Neural crest cell (in vitro differentiated cells): ENCODE measurements at regions not wholly inside any gene's neighbourhood (a gene's known extent, or its start where the extent isn't known, plus 50 kb on each side); places are given as distances from the start of the nearest gene placed in this dataset.

ENCODE experiments used
- DNase-seq: peaks from one replicate; pipeline ENCODE4 v3.0.0; 2021; ENCODE audit warnings: low read depth, mixed read lengths, low spot score
- H3K27ac Mint-ChIP-seq: one replicate; pipeline ENCODE4 v1.8.0; 2021; ENCODE audit warnings: mild to moderate bottlenecking, mixed read lengths; ENCODE audit not compliant: unreplicated experiment
- H3K27me3 Mint-ChIP-seq: 2 replicates; pipeline ENCODE4 v1.8.0; 2021; ENCODE audit warnings: low read depth, mild to moderate bottlenecking, mixed read lengths
- H3K36me3 Mint-ChIP-seq: 2 replicates; pipeline ENCODE4 v1.8.0; 2021; ENCODE audit warnings: low read depth, mild to moderate bottlenecking, mixed read lengths
- H3K4me1 Mint-ChIP-seq: 2 replicates; pipeline ENCODE4 v1.8.0; 2021; ENCODE audit warnings: mixed read lengths
- H3K4me3 Mint-ChIP-seq: one replicate; pipeline ENCODE4 v1.8.0; 2021; ENCODE audit warnings: mild to moderate bottlenecking, mixed read lengths
- H3K9me3 Mint-ChIP-seq: 2 replicates; pipeline ENCODE4 v1.8.0; 2021; ENCODE audit warnings: mixed read lengths
- CTCF ChIP-seq: fragments of 200-600 bp; sonication (generic); conservative IDR thresholded peaks from 2 replicates; pipeline ENCODE4 v1.5.0; 2021; ENCODE audit warnings: antibody characterized with exemption, mild to moderate bottlenecking

DNA sequence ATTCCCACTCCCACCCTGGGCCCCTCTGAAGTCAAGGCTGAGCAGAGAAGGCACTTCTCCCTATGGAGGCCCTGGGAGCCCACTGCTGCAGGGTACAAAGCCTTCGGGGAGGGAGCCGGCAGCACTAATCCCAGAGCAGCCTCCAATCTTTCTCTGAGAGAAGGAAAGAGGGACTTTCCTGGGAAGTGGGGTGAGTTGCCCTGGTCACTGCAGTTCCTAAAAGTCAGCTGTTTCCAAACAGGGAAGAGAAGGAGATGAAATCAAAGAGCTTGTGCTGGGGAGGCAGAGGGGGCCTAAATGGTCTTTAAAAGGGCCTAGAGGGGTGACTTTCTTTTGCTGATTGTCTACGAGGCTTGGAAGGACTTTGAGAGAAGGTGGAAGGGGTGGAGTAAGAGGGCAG, 264.7 kb downstream of the TNS1 start:
- no peak overlapping the region for H3K4me3 Mint-ChIP-seq
- H3K27ac Mint-ChIP-seq, result peak overlapping the region; percentile 85
- H3K9me3 Mint-ChIP-seq, result no peaks in the 10 kb centered on the region
- no peak for DNase-seq
- H3K4me1 Mint-ChIP-seq, result peaks cover 21% of the 10 kb centered on the region
- H3K27me3 Mint-ChIP-seq, result no peaks in the 10 kb centered on the region
- TF ChIP-seq CTCF, result no peak
- no peaks in the 10 kb centered on the region for H3K36me3 Mint-ChIP-seq

GRCh38 chr2:217736776-217737550, 265.8 kb downstream of the TNS1 start:
- no peak for DNase-seq
- peak overlapping the region; percentile 52 for H3K27ac Mint-ChIP-seq
- no peaks in the 10 kb centered on the region for H3K36me3 Mint-ChIP-seq
- no peak overlapping the region for H3K4me3 Mint-ChIP-seq
- H3K9me3 Mint-ChIP-seq, result no peaks in the 10 kb centered on the region
- TF ChIP-seq CTCF, result no peak
- no peaks in the 10 kb centered on the region for H3K27me3 Mint-ChIP-seq
- H3K4me1 Mint-ChIP-seq, result peaks cover 12% of the 10 kb centered on the region

DNA sequence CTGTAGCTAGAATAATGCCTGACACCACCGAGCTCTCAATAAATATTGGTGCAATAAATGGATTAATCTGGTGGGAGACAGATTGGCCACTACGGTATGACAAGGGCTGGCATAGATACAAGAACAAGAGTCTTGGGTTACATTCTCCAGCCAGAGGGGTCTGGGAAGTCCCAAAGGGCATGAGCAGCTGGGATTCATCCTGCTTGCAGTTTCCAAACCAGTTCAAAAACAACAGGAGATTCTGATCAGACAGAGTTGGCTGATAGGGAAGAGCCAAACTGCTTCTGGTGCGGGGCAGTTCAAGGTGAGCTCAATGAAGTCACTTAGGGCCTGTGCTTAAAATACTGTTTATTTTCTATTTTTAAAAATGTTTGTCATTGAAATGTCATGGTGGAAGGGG, 266.9 kb downstream of the TNS1 start:
- H3K27me3 Mint-ChIP-seq, result no peaks in the 10 kb centered on the region
- no peaks in the 10 kb centered on the region for H3K9me3 Mint-ChIP-seq
- H3K4me1 Mint-ChIP-seq, result peaks cover 12% of the 10 kb centered on the region
- no peak for DNase-seq
- TF ChIP-seq CTCF, result no peak
- H3K4me3 Mint-ChIP-seq, result no peak overlapping the region
- H3K27ac Mint-ChIP-seq, result peak overlapping the region; percentile 19
- no peaks in the 10 kb centered on the region for H3K36me3 Mint-ChIP-seq

DNA sequence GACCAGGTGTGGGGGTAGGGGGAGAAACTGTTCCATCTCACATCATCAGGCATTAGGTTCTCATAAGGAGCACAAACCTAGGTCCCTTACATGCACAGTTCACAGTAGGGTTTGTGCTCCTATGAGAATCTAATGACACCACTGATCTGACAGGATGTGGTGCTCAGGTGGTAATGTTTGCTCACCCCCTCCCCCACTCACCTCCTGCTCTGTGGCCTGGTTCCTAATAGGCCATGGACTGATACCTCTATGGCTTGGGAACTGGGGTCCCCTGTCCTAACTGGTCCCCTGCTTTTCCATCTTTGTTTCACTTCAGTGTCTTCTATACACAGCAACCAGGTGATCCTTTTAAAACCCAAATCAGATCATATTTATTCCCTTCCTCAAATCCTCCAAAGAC, 267.8 kb downstream of the TNS1 start:
- no peak for DNase-seq
- H3K4me1 Mint-ChIP-seq, result peaks cover 12% of the 10 kb centered on the region
- no peaks in the 10 kb centered on the region for H3K36me3 Mint-ChIP-seq
- H3K9me3 Mint-ChIP-seq, result no peaks in the 10 kb centered on the region
- no peak overlapping the region for H3K27ac Mint-ChIP-seq
- H3K4me3 Mint-ChIP-seq, result no peak overlapping the region
- TF ChIP-seq CTCF, result no peak
- no peaks in the 10 kb centered on the region for H3K27me3 Mint-ChIP-seq

DNA sequence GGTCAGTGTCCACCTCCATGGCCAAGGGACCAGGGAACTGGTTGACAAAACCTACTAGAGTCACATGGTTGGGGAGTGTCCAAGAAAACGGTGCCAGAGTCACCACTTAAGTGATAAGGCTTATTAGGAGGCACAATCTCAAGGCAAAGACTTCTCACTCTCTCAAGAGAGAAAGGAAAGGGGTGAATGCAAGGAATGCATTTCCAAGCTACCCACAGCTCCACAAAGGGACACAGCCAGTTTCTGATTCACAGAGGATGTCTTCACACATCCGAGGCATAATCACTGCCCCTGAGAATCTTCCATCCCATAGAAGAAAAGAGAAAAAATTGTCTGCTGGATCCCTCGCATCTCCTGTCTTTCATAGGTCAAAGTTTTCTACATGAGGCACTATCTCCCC, 269.3 kb downstream of the TNS1 start:
- no peak for DNase-seq
- H3K27me3 Mint-ChIP-seq, result no peaks in the 10 kb centered on the region
- no peaks in the 10 kb centered on the region for H3K9me3 Mint-ChIP-seq
- peaks cover 17% of the 10 kb centered on the region for H3K4me1 Mint-ChIP-seq
- no peaks in the 10 kb centered on the region for H3K36me3 Mint-ChIP-seq
- TF ChIP-seq CTCF, result no peak
- no peak overlapping the region for H3K4me3 Mint-ChIP-seq
- no peak overlapping the region for H3K27ac Mint-ChIP-seq
